Stimulated activated CD4-positive, alpha-beta T cell treated with anti-CD3 and anti-CD28 coated beads, Interleukin-4, amount 100 ng/mL, for 4 hours (primary cell): ENCODE measurements at regions not wholly inside any gene's neighbourhood (a gene's known extent, or its start where the extent isn't known, plus 50 kb on each side); places are given as distances from the start of the nearest gene placed in this dataset.
"Not testable (repeated sequence)": the region's sequence is repeated elsewhere in the genome, so short reads cannot be mapped to it uniquely, and the experiment has no call there.

Source experiments
- DNase-seq, 2 experiments: peaks; one replicate each; pipeline ENCODE4 v3.0.0-alpha.2; 2020

DNA sequence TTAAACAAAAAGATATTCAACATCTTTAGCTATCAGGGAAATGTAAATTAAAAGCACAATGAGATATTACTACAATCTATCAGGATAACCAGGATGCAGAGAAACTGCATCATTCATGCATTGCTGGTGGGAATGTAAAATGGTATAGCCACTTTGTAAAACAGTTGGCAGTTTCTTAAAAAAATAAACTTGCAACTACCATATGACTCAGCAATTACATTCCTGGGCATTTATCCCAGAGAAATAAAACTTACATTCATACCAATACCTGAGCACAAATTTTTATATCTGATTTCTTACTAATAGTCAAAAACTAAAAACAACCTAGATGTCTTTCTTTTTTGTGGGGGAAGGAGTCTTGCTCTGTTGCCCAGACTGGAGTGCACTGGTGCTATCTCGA, 190.3 kb upstream of the TAB2 start:
- no peak for DNase-seq

DNA sequence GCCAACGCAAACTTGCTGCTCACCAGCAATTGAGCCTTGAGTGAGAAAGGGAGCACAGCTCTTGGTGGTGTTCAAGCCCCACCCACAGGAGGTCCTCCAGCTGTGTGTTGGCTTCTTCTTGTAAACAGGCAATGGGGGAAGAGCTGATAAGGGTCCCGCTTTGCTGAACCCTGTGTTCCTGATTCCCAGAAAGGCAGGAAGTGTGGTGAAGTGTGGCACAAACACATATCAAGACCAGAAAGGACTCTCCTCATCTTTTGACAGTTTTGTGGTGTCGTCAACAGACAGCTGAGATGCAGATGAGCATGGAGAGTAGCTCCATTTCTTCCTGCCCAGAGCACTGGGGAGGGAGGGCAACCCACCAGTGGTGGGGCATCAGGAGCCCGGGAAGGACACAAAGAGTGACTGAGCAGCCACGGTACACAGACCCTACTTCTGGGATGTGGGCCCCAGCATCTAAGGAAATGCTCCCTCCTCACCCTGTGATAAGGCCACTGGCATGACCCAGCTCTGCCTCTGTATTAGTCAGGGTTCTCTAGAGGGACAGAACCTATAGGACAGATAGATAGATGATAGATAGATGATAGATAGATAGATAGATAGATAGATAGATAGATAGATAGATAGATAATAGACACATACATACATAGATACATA, 188.9 kb upstream of the TAB2 start:
- peak in 1 of 2 experiments; percentile 12 for DNase-seq

DNA sequence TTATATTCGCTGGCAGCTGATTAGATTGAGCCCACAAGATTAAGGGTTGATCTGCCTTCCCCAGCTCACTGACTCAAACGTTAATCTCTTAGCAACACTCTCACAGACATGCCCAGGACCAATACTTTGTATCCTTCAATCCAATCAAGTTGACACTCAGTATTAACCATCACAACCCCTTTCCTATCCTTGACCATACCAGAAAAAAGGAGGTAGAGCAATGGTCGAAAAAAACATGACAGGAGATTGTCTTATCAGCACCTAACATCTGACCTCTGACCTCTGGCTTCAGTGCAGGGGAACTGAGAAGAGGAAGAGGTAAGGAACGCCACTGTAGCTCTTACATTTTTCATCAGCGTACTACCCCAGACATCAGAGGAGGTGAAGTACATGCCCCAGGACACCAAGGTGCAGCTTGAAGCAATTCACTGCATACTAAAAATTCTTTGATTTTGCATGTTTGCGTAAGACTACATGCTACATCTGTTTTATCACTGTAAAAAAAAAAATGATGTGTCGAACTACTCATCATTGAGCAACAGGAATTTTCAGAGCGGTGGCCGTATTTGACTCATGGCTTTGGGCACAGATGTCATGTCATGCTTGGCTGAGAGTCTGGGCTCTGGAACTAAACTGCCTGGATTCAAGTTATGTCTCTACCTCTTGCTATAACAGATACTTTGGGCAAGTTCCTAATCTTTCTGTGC, 188.0 kb upstream of the TAB2 start:
- DNase-seq, result no peak

DNA sequence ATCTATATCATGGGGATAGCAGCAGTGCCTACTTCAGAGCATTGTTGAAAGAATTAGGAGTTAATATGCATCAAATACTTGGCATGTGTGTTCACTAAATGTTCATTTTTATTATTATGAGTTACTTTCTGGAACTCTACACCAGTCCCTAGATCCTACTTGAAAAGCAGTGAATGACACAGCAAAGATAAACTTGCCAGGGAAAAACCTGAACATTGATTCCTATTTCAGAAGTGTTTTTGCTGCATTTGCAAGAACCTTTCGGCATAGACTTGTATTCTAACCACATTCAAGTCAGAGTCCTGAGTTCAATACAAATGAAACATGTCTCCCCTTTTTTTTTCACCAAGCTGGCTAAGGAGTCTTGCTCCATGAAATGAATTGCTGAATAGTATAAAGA, 187.4 kb upstream of the TAB2 start:
- no peak for DNase-seq

DNA sequence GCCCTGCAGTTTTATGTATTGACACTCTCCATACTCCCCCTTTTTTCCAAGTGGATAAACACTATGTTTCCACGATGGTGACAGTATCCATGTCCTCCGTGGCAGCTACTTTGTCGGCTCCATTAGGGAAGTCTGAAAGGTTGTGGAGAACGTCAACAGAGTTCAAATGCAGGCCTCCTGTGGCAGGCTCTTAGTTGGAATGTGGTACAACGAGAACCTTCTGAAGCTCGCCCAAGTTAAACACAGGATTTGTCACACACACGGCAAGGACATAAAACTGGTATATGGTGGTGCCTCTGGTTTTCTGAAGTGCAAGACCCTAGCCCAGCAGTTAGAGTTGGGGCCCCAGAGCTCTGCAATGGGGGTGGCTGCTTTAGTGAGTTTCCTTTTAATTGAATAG, 187.0 kb upstream of the TAB2 start:
- no peak for DNase-seq

DNA sequence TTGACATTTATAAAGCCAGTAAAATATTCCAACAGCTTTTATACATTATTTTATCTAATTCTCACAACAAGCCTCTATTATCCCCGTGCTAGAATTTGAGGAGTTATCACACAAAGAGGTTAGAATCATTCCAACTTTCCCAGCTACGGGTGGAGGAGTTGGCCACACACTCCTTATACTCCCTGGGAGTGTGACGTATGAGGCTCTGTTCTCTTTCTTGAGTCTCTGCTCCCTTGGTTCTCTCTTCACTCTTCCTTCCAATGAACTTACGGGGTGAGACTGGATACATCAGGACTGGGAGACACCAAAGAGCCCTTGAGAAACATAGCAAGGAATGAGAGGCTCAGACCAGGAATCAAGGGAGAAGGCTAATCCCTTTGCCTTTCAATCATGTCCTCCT, 185.6 kb upstream of the TAB2 start:
- DNase-seq, result no peak

DNA sequence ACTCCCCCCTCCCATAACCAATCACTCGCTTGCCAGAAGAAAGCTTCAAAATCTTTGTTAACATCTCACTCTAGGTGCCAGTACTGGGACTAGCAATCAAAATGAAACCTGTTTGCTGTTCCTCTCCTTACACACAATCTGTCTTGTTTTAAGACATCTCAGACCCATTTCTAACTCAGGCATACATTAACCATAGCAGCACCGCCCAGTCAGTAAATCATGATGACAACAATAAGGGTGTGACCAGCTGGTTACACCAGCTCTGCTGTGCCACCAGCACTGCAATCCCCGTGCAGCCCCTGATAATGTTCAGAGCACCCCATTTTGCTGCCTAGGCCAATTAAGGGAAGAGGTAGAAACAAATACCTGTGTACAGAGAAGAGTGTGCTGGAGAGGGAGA, 185.2 kb upstream of the TAB2 start:
- DNase-seq, result no peak

DNA sequence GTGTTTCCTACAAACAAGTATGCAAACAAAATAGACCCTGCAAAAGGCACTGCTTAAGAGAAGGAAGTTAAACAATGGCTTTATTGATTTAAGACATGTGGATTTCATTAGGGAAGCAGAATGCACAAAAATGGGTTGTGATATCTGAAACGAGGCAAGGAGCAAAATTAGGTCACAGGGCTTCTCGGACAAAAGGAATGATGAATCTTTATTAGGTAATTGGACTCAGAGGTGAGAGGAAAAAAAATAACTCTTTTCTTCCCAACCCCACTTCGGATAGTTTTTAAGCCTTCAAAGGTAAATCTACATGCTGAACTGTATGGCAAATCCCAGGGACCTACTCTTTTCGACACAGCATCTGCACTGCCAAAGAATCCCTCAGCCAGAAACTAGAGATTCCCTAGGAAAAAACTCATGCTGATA, 183.0 kb upstream of the TAB2 start:
- no peak for DNase-seq

DNA sequence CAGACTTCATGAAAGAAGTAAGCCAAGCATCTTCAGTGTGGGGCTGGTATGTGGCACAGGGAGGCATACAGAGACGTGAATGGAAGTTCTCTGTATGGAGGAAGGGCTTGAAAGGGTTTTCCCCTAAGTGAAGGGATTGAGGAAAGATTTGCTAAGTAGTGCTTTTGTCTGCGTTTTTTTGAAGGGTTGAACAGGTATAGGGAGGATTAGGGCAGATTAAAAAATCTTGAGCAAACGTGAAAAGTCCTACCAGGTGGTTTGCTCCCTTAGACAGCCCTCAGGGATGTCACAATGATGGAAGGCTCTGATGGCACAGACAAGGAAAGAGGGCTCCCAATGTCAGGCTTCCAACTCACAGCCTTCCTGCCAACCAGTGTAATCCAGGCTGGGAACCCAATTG, 181.7 kb upstream of the TAB2 start:
- DNase-seq, result no peak

DNA sequence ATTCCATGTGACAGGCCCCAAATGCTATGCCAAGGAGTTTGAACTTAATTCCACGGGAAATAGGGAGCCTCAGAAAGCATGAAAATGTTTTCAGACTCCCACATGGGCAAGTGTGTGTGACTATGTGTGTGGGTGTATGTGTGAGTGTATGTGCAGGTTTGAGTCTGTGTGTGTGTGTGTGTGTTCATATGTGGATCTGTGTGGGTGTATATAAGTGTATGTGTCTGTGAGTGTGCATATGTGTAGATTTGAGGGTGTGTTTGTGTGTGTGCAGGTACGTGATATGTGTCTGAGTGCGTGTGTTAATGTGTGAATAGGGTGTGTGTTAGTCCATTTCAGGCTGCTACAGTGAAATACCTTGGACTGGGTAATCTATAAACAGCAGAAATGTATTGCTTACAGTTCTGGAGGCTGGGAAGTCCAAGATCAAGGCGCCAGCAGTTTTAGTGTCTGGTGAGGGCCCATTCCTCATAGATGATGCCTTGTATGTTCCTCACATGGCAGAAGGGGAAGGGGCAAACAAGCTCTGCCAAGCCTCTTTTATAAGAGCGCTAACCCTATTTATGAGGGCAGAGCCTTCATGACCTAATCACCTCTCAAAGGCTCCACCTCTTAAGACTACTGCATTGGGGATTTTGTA, 181.1 kb upstream of the TAB2 start:
- DNase-seq, result no peak

DNA sequence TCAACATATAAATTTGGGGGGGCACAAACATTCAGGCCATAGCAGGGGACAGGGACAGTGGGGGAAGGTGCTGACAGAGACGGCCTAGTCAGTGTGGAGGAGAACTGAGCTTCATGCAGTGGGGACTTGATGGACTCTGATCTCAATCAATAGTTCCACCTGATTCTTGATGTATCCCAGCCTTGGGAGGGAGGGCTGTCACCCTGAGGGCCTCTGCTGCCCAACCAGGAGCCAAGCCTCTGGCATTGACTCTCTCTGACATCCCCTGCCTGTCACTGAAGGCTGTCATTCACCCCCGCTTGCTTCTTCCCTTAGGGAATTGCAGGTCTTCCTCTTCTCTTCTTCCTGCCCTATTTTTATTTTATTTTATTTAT, 180.6 kb upstream of the TAB2 start:
- no peak for DNase-seq

DNA sequence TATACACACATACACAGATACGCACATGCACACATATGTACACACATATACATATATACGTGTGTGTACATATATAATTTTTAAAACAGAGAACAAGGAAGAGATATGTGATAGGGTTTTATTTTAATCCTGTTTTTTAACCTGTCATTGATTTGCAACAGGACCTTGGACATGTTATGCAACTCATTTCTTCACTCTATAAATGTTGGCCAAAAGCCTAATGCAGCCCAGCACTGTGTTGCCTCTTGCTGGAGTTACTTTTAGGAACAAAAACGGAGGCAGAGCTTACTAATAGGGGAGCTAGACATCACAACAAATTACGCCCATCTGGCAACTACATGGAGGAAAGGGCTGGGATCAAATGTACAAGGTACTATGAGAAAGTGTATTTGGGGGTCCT, 179.9 kb upstream of the TAB2 start:
- no peak for DNase-seq

DNA sequence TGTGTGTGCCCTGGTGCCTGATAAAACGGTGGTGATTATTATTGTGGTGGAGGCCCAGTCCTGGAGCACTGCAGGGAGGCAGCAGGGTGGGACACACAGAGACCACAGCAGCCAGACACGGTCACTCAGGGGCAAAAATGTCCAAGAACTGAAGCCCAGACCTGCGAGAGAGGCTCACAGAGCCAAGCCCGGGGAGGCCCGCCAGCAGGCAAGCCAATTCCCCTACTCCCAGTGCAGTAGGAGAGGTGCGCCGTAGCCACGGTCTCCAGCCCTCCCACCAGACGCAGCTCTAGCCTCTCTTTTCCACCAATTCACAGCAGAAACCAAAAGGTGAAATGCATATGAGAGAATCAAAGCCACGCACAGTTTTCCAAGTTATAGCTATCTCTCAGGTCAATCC, 179.4 kb upstream of the TAB2 start:
- no peak for DNase-seq

DNA sequence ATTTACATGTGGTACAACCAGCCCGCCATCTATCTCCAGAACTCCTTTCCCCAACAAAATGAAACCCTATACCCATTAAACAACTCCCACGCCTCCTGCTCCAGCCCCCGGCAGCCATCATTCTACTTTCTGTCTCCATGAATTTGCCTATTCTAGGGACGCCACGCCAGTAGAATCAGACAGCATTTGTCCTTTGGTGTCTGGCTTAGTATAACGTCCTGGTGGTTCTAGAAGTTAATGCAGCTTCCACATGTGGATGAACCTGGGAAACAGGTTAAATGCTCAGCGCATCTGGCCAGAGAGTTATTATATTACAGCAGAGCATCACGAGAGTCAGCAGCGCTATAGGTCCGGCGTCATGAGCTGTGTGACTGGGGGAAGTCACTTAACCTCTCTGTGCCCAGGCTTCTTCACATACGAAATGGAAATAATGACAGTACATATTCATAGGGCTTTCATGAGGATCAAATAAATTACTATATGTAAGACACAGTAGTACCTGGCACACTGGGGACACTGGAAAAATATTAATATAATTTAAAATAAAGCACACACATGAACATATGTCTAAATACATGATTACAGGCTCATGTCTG, 178.7 kb upstream of the TAB2 start:
- DNase-seq, result no peak

DNA sequence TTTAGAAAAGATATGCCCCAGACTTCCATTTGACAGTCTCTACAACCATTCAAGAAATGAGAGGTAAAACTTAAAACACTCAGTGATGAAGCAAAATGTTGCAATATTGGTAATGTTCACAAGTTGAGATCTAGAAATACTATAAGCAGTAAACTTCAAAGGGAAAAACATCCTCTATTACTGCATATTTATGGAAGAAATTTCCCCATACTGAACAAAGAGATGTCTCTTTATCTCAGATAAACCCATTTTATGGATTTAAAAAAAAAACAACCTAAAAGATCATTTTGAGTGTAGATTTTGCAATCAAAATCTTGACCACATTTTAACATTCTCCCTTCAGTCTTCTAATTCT, 177.8 kb upstream of the TAB2 start:
- DNase-seq, result no peak

DNA sequence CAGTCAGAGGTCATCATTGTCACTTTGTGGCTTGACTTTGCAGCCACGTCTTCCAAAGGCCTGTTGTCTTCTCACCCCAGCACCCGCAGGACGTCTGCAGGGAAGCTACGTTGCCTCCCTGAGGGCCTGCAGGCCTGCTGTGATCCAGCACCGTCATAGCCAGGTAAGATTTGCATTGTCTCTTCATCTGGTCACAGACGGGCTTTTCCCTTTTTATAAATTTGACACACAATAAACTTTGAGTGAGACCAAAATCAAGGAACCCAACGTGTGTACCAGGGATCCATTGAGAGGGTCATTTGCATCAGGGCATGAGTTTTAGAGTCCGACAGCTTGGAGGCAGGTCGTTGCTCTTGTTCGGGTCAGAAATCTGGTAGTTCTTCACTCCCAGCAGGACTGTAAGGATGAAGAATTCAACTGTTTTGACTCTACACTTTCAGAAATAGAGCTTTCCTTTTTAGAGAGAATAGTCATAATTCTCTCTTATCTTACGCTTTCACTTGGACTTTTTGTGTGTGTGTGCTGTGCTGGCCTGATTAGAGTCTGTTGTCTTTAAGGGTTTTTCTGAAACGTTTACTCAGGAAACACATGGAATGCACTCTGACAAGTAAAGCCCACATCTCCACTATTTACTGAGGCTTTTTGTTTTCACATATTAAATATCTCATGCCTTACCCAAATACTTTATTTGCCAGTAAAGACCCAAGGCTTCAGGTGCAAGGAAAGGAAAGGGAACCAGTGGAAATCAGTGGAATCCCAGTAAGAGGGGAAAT, 177.2 kb upstream of the TAB2 start:
- peak; percentile 20 to 23 for DNase-seq

DNA sequence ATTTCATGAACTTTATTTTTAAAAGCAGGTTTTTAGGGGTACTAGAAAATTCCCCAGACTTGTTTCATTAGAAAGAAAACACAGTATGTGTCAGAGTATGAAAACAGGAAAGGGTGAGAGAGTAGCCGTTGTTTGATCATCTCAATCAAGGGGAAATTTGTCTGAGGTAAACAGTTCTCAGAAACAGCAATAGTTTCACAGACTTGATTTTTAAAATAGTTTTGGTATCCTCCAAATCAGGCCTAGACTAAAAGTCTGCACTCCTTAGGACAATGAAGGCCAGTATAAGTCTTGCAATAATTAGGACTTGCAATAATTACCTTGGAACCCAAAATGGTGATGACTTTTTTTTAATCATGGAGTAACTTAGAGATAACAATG, 176.6 kb upstream of the TAB2 start:
- no peak for DNase-seq

DNA sequence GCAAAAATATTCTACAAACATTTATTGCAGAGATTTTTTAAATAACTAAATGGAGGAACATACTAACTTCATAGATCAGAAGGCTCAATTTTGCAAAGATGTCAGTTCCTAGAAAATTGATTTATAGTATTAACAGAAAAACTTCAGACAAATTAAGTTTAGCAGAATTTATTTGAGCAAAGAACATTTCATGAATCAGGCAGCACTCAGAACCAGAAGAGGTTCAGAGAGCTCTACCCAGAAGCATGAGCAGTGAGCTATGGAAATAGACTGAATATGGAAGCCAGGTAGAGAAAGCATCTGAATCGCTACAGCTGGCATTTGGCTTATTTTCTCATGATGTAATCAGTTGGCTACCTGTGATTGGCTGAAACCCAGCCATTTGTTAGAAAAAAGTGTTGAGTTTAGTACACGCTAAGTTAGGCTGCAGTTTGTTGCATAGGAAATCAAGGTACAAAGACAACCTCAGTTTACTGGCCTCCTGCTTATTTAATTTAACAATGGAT, 174.5 kb upstream of the TAB2 start:
- no peak for DNase-seq

DNA sequence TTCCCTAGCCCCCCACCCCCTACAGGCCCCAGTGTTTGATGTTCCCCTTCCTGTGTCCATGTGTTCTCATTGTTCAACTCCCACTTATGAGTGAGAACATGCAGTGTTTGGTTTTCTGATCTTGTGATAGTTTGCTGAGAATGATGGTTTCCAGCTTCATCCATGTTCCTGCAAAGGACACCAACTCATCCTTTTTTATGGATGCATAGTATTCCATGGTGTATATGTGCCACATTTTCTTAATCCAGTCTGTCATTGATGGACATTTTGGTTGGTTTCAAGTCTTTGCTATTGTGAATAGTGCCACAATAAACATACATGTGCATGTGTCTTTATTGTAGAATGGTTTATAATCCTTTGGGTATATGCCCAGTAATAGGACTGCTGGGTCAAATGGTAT, 171.7 kb upstream of the TAB2 start:
- DNase-seq, result not testable (repeated sequence)

DNA sequence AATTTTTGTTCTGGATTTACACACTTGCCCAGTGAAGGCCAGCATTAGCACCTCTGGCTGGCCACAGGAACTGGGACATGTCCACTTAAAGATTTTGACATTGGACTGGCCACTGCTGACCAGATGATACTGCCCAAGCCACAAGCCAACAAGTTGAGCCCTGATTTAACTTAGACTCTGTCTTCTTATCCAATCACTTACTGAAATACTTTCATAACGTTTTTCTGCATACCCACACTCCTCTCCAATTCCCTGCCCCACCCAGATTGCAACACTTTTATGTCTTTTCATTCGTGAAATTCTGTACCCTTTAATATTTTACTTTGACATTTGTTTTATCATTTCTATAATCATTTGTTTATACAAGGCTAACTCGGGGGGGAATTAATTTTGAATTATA, 170.3 kb upstream of the TAB2 start:
- DNase-seq, result no peak

DNA sequence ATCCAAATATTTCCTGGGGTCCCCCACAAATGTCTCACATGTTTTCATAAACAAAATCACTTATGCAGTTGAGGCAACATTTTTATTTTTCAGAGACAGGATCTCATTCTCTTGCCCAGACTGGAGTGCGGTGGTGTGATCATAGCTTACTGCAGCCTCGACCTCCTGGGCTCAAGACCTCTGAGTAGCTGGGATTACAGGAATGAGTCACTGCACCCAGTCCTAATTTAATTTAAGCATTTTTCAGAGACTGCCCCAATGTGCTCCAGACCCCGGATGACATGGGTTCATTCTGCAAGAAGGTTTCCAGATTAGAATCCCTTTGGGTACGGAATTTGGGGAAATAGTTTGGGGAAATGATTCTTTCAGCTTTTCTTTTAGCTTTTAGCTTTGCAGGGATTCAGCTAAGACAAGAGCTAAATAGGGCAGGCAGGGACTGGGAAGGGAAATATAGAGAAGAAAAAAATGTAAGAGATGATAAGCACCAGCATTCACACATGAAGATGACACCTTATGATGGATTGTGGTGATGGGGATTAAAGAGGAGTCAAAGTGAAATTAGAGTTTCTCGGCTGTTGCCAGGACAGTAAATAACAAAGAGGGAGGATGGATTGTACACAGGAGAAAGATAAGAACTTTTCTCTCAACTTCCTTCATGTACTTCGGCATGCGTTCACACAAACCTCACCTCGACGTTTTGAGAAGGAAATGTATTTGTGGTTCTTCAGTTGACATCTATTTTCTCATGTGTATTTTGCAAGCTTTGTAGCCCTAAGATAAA, 169.4 kb upstream of the TAB2 start:
- no peak for DNase-seq

DNA sequence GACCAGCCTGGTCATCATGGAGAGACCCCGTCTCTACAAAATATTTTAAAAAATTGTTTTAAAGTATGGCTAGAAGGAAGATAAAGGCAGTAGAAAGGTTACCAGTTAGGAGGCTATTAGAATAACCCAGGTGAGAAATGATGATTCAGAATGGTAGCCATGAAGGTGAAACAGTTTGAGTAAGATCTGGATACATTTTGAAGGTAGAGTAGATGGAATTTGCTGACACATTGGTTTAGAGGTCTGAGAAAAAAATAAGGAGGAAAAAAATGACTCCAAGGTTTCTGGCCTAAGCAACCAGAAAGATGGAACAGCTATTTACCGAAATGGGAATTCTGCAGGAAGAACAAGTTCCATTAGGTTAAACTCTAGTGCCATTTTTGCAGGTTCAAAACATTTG, 167.9 kb upstream of the TAB2 start:
- no peak for DNase-seq
